IPS-18a (cell line): ENCODE measurements at regions not wholly inside any gene's neighbourhood (a gene's known extent, or its start where the extent isn't known, plus 50 kb on each side); places are given as distances from the start of the nearest gene placed in this dataset.

Experiments used
- H3K27ac ChIP-seq: one replicate; pipeline ENCODE4 v1.5.1; 2013; ENCODE audit warnings: low read length
- H3K27me3 ChIP-seq: one replicate; pipeline ENCODE4 v1.6.1; 2013; ENCODE audit warnings: mild to moderate bottlenecking, low read length; ENCODE audit not compliant: control insufficient read depth, insufficient read depth
- H3K36me3 ChIP-seq: one replicate; pipeline ENCODE4 v1.6.1; 2013; ENCODE audit warnings: low read depth, low read length; ENCODE audit not compliant: control insufficient read depth
- H3K4me1 ChIP-seq: one replicate; pipeline ENCODE4 v1.6.1; 2013; ENCODE audit warnings: low read depth, low read length; ENCODE audit not compliant: control insufficient read depth
- H3K4me3 ChIP-seq: one replicate; pipeline ENCODE4 v1.5.1; 2013; ENCODE audit warnings: low read length
- H3K9ac ChIP-seq: one replicate; pipeline ENCODE4 v1.6.1; 2013; ENCODE audit warnings: mild to moderate bottlenecking, low read length, moderate library complexity
- H3K9me3 ChIP-seq: one replicate; pipeline ENCODE4 v1.6.1; 2013; ENCODE audit warnings: low read depth, low read length; ENCODE audit not compliant: control insufficient read depth

DNA sequence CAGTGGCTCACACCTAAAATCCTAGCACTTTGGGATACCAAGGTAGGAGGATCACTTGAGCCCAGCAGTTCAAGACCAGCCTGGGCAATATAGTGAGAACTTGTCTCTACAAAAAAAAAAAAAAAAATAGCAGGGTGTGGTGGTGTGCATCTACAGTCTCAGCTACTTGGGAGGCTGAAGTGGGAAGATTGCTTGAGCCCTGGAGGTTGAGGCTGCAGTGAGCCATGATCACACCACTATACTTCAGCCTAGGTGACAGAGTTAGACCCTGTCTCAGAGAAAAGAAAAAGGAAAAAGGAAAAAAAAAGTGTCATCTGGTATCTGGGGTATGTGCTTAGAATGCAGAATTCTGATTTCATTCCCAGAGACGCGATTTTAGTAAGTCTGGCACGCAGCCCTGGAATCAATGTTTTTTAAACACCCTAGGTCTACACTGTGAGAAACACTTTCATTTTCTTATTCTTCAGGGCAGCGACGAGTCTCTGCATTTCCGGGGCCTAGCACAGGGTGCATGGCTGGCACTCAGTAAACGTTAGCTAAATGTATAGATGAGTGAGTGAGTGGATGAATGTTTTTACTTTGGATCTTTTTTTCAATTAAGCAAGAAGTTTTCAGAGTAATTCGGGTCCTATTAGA, 243.8 kb upstream of the PWP1 start:
- H3K27me3 ChIP-seq: no peaks in the 10 kb centered on the region
- no peaks in the 10 kb centered on the region for H3K9me3 ChIP-seq
- no peak overlapping the region for H3K9ac ChIP-seq
- peaks cover 8% of the 10 kb centered on the region for H3K4me1 ChIP-seq
- H3K4me3 ChIP-seq: no peak overlapping the region
- H3K36me3 ChIP-seq: no peaks in the 10 kb centered on the region
- no peak overlapping the region for H3K27ac ChIP-seq

DNA sequence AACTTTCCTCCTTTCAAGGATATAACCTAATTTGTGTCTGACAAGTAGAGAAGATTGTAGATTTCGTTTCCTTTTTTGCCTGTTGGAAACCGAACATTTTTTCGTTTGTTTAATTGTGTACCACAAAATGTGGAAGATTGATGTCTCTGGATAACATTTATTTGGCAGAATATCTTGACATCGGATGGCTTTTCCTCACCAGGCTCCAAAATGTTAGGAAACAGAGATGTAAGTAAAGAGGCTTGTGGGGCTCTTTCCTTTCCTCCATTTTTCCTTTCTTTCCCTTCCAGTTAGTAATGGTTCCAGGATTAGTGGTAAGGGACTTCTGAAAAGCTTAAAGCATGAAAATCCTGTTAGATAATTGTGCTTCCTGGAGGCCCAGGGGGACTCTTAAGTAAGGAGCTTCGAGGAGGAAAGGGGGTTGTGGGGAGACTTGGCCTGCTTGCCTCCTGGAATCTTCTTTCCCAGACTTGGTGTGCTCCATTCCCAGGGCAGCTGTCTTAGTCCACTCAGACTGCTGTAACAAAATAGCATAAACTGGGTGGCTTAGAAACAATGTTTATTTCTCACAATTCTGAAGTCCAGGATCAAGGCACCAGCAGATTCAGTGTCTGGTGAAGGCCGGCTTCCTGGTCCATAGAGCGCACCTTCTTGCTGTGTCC, 243.1 kb upstream of the PWP1 start:
- H3K9ac ChIP-seq: no peak overlapping the region
- no peak overlapping the region for H3K4me3 ChIP-seq
- no peaks in the 10 kb centered on the region for H3K36me3 ChIP-seq
- no peaks in the 10 kb centered on the region for H3K27me3 ChIP-seq
- H3K27ac ChIP-seq: no peak overlapping the region
- peaks cover 8% of the 10 kb centered on the region for H3K4me1 ChIP-seq
- no peaks in the 10 kb centered on the region for H3K9me3 ChIP-seq

DNA sequence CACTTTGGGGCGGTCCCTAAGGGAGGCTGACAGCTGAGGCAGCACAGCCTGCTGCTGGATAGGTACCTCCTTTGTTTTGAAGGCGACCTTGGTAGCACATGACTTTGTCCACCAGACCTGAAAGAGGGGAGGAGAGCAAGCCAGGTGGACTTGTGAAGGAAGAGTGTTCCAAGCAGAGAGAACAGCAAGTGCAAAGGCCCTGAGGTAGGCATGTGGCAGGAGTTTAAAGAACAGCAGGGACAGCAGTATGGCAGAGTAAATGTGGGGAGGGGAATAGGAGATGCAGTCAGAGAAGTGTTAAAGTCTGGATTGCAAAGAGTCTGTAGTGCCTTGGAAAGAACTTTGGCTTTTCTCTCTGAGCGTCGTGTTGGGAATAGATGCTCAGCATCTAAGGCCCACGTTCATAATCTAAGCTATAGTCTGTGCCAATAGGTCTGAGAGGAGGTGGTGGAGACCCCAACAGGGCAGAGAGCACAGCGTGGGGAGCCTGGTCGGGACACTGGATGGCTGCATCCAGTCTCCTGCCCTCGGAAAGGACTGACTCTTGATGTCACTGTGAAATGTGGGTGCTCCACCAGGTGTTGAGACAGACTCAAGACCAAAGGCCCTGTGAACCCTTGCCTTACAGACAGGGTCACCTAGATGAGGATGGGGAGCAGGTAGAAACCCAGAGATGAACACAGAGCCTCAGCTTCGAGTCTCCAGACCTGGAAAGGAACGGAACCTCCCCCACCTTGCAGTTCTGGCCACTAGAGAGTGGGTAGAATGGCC, 242.1 kb upstream of the PWP1 start:
- no peaks in the 10 kb centered on the region for H3K27me3 ChIP-seq
- no peaks in the 10 kb centered on the region for H3K36me3 ChIP-seq
- H3K4me1 ChIP-seq: peaks cover 8% of the 10 kb centered on the region
- no peak overlapping the region for H3K9ac ChIP-seq
- no peaks in the 10 kb centered on the region for H3K9me3 ChIP-seq
- H3K4me3 ChIP-seq: no peak overlapping the region
- H3K27ac ChIP-seq: no peak overlapping the region

DNA sequence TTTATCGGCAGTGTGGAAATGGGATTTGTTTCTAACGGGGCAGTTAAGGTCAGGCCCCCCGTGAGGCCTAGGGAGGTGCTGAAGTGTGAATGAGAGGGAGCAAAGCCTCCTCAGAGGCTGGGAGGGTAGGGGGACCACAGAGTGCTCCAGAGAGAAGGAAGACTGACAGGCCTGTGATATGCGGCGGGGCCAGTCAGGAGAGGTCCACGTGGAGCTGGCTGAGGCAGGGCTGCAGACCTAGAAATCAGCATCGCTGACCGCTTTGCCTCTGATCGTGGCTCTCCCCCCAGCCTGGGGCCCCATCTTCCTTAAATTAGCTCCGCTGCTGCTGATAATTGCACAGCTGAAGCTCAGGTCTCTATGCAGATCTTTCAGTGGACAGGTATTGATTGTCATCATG, 240.8 kb upstream of the PWP1 start:
- Histone ChIP-seq H3K27me3 (no peaks in the 10 kb centered on the region), H3K27ac (no peak overlapping the region), H3K4me3 (no peak overlapping the region), H3K4me1 (no peaks in the 10 kb centered on the region), H3K36me3 (no peaks in the 10 kb centered on the region), H3K9me3 (no peaks in the 10 kb centered on the region), H3K9ac (no peak overlapping the region)

DNA sequence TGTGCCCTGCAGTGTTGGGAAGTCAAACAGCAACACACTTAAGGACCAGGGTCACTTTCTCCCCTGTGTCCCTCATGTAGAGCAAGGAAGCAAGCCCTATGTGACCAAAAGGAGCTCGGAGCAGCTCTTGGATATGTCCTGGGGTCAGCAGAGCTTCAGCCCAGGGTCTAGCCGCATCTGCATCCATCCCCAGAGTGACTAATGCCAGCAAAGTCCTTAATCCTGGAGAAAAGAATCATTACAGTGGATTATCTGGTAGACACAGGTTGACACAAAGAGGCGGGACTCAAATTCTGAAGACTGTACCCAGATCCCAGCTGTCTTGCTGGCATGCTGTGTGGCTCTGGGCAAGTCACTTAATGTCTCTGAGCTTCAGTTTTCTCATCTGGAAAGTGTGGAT, 239.1 kb upstream of the PWP1 start:
- Histone ChIP-seq H3K9ac (no peak overlapping the region), H3K4me3 (no peak overlapping the region), H3K9me3 (no peaks in the 10 kb centered on the region), H3K27me3 (no peaks in the 10 kb centered on the region), H3K4me1 (peaks cover 9% of the 10 kb centered on the region), H3K36me3 (no peaks in the 10 kb centered on the region), H3K27ac (no peak overlapping the region)

DNA sequence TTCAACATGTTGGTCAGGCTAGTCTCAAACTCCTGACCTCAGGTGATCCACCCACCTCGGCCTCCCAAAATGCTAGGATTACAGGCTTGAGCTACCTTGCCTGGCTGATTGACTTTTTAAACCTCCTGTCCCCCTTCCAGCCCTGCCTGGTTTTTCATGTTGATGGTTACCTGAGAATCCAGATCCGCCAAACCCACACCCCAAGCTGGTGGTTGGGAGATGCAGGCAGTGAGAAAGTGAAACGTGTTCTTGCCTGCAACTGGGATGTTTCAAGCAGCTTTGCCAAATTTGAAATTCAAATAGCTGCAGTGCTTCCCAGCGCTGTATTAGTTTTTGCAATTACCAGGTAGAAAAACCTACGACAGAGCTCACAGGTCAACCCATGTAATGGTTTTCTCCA, 238.3 kb upstream of the PWP1 start:
- H3K4me3 ChIP-seq: no peak overlapping the region
- no peaks in the 10 kb centered on the region for H3K27me3 ChIP-seq
- no peak overlapping the region for H3K27ac ChIP-seq
- H3K36me3 ChIP-seq: no peaks in the 10 kb centered on the region
- H3K4me1 ChIP-seq: peaks cover 9% of the 10 kb centered on the region
- H3K9ac ChIP-seq: no peak overlapping the region
- H3K9me3 ChIP-seq: no peaks in the 10 kb centered on the region

DNA sequence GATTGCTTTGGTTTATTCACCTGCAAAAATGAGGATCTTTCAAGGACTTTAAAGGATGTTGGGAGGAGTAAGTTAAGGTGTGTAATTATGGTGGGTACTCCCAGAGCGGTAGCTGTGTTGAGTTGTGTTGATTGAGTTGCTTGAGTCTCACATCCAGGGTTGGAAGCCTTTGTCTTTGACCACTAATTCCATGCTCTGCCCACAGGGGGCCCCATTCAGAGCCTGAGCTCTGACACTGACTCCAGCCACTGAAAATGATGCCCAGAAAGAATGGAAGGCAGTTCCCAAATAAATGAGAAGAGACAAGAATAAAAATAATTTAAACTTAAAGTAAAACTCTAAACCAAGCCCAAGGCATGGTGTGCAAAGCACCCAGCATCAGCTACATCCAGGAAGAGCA, 237.4 kb upstream of the PWP1 start:
- Histone ChIP-seq H3K9ac (no peak overlapping the region), H3K9me3 (no peaks in the 10 kb centered on the region), H3K27ac (no peak overlapping the region), H3K27me3 (no peaks in the 10 kb centered on the region), H3K4me1 (peaks cover 9% of the 10 kb centered on the region), H3K4me3 (no peak overlapping the region), H3K36me3 (no peaks in the 10 kb centered on the region)

DNA sequence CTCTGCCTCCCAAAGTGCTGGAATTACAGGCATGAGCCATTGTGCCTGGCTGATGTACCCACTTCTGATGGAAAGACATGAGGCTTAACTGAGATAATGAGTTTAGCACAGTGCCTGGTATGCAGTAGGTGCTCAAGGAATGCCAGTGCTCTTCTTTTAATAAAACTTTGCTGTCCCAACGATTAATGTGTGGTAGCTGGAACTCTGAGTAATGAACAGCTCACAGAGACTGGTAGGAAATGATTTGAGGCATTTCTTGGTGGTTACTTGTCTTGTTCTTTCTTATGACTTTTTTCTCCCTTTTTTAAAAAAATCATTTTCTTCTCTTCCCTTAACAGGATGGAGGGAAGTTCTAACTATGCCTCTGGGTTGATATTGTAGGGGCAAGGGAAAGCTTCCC, 235.7 kb upstream of the PWP1 start:
- no peaks in the 10 kb centered on the region for H3K27me3 ChIP-seq
- no peak overlapping the region for H3K27ac ChIP-seq
- H3K9me3 ChIP-seq: no peaks in the 10 kb centered on the region
- H3K36me3 ChIP-seq: no peaks in the 10 kb centered on the region
- no peak overlapping the region for H3K4me3 ChIP-seq
- no peak overlapping the region for H3K9ac ChIP-seq
- peaks cover 9% of the 10 kb centered on the region for H3K4me1 ChIP-seq

DNA sequence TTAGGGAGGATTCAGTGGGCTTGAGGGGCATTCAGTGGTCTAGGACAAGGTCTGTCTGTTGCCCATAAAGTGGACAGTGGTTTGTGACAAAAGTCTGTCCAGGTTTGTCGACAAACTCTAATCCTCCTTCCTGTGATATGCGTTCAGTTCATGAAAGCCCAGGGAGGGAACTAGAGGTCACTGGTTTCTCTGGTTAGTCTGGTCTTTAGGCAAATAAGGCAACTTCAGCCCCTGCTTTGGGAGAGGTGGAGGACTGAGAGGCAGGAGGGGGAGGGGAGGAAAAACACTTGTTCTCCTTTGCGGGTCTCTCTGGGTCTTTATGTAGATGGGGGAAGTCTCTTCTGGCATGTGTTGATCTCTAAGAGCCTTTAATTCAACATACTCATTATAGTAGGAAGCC, 235.1 kb upstream of the PWP1 start:
- H3K27me3 ChIP-seq: no peaks in the 10 kb centered on the region

DNA sequence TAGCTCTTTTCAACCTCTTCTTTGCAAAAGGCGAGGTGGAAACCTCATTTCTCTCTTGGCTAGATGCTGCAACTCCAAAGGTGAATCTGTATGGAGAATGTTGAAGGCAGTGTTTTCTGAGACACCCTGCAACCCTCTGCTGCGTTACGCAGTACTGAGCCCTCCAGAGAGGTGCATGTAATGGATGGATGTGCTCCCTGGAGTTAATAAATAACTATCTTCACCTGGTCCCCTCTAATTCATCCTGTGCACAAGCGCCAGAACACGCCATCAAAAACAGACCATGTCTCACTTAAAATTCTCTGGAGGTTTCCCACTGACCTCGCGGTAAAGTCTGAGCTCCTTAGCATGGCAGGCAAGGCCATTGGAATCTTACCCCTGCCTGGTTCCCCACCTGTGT, 234.4 kb upstream of the PWP1 start:
- no peak overlapping the region for H3K27ac ChIP-seq
- H3K4me1 ChIP-seq: peaks cover 9% of the 10 kb centered on the region
- H3K27me3 ChIP-seq: no peaks in the 10 kb centered on the region
- no peaks in the 10 kb centered on the region for H3K36me3 ChIP-seq
- no peak overlapping the region for H3K9ac ChIP-seq
- no peaks in the 10 kb centered on the region for H3K9me3 ChIP-seq
- no peak overlapping the region for H3K4me3 ChIP-seq

More for the DNA sequence above, 235.1 kb upstream of the PWP1 start:
- H3K9me3 ChIP-seq: no peaks in the 10 kb centered on the region
- no peak overlapping the region for H3K9ac ChIP-seq
- no peak overlapping the region for H3K27ac ChIP-seq
- H3K4me1 ChIP-seq: peaks cover 9% of the 10 kb centered on the region
- H3K4me3 ChIP-seq: no peak overlapping the region
- no peaks in the 10 kb centered on the region for H3K36me3 ChIP-seq

DNA sequence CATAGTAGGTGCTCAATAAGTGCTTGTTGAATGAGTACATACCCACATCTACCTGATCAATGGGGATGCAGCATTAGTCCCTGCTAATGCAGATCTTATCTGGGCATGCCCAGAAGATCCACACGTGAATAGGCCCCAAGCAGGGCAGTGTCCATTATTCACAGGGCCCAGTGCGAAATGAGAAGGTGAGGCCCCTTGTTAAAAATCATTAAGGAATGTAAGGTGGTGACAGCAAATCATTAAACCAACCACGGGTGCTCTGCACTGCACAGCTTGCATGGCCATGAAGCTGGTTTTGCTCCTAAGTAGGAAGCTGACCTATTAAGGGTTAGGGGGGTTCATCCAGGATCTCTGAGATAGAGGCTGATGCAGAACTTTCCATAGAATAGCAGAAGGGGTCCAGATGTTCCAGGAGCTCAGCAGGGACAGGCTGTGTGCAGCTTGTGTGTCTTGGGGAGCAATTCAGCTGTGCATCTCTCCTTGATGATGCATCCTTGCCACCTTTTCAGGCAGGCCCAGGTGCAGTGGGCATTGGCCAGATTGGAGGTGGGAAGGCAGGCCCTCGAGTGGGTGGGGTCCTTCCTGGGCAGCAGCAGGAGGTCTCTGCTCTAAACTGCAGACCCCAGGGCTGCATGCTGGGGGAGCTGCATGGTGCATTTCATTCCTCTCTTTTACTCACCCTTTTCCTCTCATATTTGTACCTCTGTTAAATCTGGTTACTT, 231.3 kb upstream of the PWP1 start:
- Histone ChIP-seq H3K4me1 (peaks cover 9% of the 10 kb centered on the region), H3K27me3 (no peaks in the 10 kb centered on the region), H3K27ac (no peak overlapping the region), H3K4me3 (no peak overlapping the region), H3K9me3 (no peaks in the 10 kb centered on the region), H3K36me3 (no peaks in the 10 kb centered on the region), H3K9ac (no peak overlapping the region)
